ENCODE measurements at regions not wholly inside any gene's neighbourhood (a gene's known extent, or its start where the extent isn't known, plus 50 kb on each side); places are given as distances from the start of the nearest gene placed in this dataset.

DNA sequence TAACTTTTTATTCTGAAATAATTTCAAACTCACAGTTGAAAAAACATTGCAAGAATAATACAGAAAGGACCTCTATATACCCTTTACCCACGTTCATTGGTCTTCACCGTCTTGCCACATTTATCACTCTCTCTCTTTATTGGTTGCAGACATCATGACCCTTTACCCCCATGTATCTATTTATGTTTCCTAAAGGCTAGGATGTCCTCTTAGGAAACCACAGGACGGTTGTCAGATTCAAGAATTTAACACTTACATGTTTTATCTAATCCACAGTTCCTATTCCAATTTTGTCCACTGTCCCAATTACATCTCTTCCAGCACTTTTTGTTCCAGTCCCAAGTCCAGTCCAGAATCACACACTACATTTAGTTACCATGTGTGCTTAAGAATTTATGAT, 67.6 kb upstream of the FGFR2 start (continued):
- TF ChIP-seq, protein P1, sequence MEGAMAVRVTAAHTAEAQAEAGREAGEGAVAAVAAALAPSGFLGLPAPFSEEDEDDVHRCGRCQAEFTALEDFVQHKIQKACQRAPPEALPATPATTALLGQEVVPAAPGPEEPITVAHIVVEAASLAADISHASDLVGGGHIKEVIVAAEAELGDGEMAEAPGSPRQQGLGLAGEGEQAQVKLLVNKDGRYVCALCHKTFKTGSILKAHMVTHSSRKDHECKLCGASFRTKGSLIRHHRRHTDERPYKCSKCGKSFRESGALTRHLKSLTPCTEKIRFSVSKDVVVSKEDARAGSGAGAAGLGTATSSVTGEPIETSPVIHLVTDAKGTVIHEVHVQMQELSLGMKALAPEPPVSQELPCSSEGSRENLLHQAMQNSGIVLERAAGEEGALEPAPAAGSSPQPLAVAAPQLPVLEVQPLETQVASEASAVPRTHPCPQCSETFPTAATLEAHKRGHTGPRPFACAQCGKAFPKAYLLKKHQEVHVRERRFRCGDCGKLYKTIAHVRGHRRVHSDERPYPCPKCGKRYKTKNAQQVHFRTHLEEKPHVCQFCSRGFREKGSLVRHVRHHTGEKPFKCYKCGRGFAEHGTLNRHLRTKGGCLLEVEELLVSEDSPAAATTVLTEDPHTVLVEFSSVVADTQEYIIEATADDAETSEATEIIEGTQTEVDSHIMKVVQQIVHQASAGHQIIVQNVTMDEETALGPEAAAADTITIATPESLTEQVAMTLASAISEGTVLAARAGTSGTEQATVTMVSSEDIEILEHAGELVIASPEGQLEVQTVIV (CRISPR knock-in tag; IDR thresholded peaks at IDR 0.05; ENCODE audit: borderline replicate concordance): no peak
- no peak for TF ChIP-seq RBM39 (optimal IDR thresholded peaks at IDR 0.05; ENCODE audit: low read depth, low read length)
- TF ChIP-seq DACH1 (IDR thresholded peaks at IDR 0.05; ENCODE audit: partially characterized antibody): no peak

DNA sequence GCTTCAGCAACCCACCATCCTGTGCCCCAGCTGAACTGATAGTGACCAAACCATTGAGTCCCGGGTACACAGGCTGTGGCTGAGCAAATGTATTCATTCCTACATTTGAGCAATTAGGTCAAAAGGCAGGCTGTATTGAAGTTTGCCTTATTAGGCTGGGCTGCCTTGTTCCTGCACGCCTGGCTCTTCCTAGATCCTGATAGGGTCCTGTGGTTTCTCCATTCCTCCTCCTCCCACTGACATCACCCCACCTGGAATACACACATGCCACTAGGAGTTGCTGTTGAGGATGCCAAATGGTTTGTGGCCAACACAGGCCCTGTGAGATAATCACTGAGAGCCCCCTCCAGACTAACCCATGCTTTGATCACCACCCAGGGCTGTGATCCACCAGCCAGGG, 66.4 kb upstream of the FGFR2 start:
- no peaks in the 10 kb centered on the region for H4K20me1 ChIP-seq (replicated peaks; ENCODE audit: control insufficient read depth, insufficient read depth, low read length)
- H3K27me3 ChIP-seq (ENCODE audit: control insufficient read depth in 2 of 2, insufficient read depth in 2 of 2, low read length in 2 of 2): peaks cover 0 to 22% of the 10 kb centered on the region in 2 experiments; a peak in 2 of 5 replicates
- WGBS (ENCODE audit: insufficient coverage, low coverage, missing lambda C conversion rate): 0% methylated on average over 1 of the region's 2 CpGs
- no peaks in the 10 kb centered on the region for H3K9me1 ChIP-seq (ENCODE audit: control insufficient read depth, insufficient read depth, low read length)
- ATAC-seq (no peak), DNase-seq (ENCODE audit: extremely low read depth in 1 of 4, low spot score in 3 of 4) (no peak), FAIRE-seq (no peak)
- no peaks in the 10 kb centered on the region for H3K36me3 ChIP-seq (ENCODE audit: control insufficient read depth, insufficient read depth, low read length)
- ChIA-PET CTCF (ENCODE audit: low intra/inter-chr PET ratio) (no interaction called here), POLR2A (no interaction called here)
- H3K4me1 ChIP-seq (replicated peaks in 1 of 2; ENCODE audit: control insufficient read depth in 2 of 2, insufficient read depth in 2 of 2, low read length in 2 of 2): no peaks in the 10 kb centered on the region
- no TSS peak for BruUV-seq (replicated peaks)
- H3K27ac ChIP-seq (ENCODE audit: extremely low read depth, low read depth, low read length): no peak overlapping the region
- H3K9me3 ChIP-seq (replicated peaks; ENCODE audit: control insufficient read depth, insufficient read depth, low read depth, low read length): no peaks in the 10 kb centered on the region
- H3K9ac ChIP-seq (ENCODE audit: insufficient read depth in 1 of 2, low read depth in 2 of 2, low read length in 2 of 2): no peak overlapping the region
- no peak overlapping the region for H3K4me2 ChIP-seq (ENCODE audit: insufficient read depth, low read length)
- no peak overlapping the region for H2AFZ ChIP-seq (ENCODE audit: low read depth, low read length)
- intact Hi-C loops (cut with micrococcal nuclease): no loop called here
- H3K4me3 ChIP-seq: no peak overlapping the region
- H3K79me2 ChIP-seq (ENCODE audit: control insufficient read depth, insufficient read depth, low read length): no peaks in the 10 kb centered on the region
- in situ Hi-C loops (cut with MboI): no loop called here
- TF ChIP-seq ATF1 (CRISPR knock-in tag; IDR thresholded peaks at IDR 0.05) (no peak), ATF1 (tag; IDR thresholded peaks at IDR 0.05) (no peak), MYC (IDR thresholded peaks at IDR 0.05; ENCODE audit: low read depth, low read length) (no peak), MYC (CRISPR knock-in tag; IDR thresholded peaks at IDR 0.05; ENCODE audit: borderline replicate concordance, low read depth) (no peak), ZNF316 (IDR thresholded peaks at IDR 0.05) (no peak), HDAC8 (tag; IDR thresholded peaks at IDR 0.05) (no peak), SIX5 (IDR thresholded peaks at IDR 0.05; ENCODE audit: borderline replicate concordance in 1 of 2, insufficient read depth in 1 of 2, low read depth in 1 of 2, low read length in 2 of 2) (no peak), ZNF224 (CRISPR knock-in tag; IDR thresholded peaks at IDR 0.05) (no peak), TRIM24 (IDR thresholded peaks at IDR 0.05) (no peak)
- TF ChIP-seq, protein P2, sequence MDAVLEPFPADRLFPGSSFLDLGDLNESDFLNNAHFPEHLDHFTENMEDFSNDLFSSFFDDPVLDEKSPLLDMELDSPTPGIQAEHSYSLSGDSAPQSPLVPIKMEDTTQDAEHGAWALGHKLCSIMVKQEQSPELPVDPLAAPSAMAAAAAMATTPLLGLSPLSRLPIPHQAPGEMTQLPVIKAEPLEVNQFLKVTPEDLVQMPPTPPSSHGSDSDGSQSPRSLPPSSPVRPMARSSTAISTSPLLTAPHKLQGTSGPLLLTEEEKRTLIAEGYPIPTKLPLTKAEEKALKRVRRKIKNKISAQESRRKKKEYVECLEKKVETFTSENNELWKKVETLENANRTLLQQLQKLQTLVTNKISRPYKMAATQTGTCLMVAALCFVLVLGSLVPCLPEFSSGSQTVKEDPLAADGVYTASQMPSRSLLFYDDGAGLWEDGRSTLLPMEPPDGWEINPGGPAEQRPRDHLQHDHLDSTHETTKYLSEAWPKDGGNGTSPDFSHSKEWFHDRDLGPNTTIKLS (IDR thresholded peaks at IDR 0.05; ENCODE audit: borderline replicate concordance, low read depth): no peak
- TF ChIP-seq, protein P3, sequence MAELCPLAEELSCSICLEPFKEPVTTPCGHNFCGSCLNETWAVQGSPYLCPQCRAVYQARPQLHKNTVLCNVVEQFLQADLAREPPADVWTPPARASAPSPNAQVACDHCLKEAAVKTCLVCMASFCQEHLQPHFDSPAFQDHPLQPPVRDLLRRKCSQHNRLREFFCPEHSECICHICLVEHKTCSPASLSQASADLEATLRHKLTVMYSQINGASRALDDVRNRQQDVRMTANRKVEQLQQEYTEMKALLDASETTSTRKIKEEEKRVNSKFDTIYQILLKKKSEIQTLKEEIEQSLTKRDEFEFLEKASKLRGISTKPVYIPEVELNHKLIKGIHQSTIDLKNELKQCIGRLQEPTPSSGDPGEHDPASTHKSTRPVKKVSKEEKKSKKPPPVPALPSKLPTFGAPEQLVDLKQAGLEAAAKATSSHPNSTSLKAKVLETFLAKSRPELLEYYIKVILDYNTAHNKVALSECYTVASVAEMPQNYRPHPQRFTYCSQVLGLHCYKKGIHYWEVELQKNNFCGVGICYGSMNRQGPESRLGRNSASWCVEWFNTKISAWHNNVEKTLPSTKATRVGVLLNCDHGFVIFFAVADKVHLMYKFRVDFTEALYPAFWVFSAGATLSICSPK (IDR thresholded peaks at IDR 0.05; ENCODE audit: borderline replicate concordance): no peak
- TF ChIP-seq, protein P4, sequence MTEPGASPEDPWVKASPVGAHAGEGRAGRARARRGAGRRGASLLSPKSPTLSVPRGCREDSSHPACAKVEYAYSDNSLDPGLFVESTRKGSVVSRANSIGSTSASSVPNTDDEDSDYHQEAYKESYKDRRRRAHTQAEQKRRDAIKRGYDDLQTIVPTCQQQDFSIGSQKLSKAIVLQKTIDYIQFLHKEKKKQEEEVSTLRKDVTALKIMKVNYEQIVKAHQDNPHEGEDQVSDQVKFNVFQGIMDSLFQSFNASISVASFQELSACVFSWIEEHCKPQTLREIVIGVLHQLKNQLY (CRISPR knock-in tag; conservative IDR thresholded peaks at IDR 0.05): no peak
- TF ChIP-seq, protein P5, sequence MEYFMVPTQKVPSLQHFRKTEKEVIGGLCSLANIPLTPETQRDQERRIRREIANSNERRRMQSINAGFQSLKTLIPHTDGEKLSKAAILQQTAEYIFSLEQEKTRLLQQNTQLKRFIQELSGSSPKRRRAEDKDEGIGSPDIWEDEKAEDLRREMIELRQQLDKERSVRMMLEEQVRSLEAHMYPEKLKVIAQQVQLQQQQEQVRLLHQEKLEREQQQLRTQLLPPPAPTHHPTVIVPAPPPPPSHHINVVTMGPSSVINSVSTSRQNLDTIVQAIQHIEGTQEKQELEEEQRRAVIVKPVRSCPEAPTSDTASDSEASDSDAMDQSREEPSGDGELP (CRISPR knock-in tag; IDR thresholded peaks at IDR 0.05; ENCODE audit: borderline replicate concordance): no peak

Data from K562 (cell line).